ENCODE measurements at regions not wholly inside any gene's neighbourhood (a gene's known extent, or its start where the extent isn't known, plus 50 kb on each side); places are given as distances from the start of the nearest gene placed in this dataset.
"Not testable (repeated sequence)": the region's sequence is repeated elsewhere in the genome, so short reads cannot be mapped to it uniquely, and the experiment has no call there.

DNA sequence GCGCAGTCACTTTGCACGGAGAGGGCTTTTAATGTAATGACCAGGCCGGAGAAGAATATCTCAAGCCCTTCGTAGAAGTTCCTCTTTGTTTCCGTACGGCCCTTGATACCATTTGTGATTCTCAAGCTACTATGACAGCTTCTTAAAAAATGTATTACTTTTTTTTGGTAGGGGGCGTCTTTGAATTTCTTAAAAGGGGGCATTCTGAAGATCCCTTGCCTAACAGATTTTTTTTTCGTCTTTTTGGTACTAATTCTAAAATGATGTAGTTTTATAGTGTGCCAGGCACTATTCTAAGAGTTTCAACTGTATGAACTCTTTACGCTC is 614.0 kb downstream of the MCTP2 start:
- DNase-seq (ENCODE audit: low spot score): no peak

DNA sequence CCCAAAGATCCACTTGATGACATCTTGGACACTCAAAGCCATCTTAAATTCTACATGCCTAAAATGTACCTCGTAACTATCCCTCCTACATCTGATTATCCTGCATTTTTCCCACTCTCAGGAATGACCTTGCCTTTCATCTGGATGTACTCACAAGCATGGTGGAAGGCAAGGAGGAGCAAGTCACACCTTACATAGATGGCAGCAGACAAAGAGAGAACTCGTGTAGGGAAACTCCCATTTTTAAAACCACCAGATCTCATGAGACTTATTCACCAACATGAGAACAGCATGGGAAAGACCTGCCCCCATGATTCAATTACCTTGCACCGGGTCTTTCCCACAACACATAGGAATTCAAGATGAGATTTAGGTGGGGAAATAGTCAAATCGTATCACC is 616.0 kb downstream of the MCTP2 start:
- no peak for DNase-seq (ENCODE audit: low spot score)

DNA sequence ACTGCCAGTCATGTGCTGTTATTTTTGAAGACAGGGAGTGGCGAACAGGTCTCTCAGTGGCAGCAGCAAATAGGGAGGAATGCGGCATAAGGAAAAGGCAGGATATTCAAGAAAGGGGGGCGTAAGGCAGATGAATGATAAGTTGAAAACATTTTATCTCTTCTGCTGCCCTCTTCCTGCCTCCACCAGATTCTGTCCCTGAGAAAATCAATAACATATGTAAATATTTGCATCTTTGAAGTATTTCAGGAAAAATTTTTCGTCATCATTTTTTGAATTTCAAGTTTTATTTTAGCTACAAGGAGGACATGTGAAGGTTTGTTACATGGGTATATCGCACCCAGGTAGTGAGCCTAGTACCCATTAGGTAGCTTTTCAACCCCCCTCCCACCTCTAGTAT is 616.7 kb downstream of the MCTP2 start:
- no peak for DNase-seq (ENCODE audit: low spot score)

DNA sequence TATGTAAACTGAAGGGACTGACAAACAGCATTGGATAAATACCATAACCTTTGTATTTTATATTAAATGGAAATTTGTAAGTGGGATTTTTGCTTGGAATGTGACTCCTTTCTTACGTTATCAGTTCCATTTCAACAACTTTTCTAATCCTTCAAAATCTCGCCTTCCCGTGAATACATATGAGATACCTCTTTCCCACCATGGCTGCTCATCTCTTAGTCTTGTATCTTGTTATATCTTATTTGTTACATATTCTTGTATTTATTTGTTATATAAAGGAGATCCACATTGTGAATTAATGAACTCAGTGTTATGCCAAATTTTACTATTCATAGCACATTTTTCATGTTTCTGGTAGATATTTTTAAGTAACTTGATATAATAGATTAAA is 623.7 kb downstream of the MCTP2 start:
- DNase-seq (ENCODE audit: low spot score): no peak

DNA sequence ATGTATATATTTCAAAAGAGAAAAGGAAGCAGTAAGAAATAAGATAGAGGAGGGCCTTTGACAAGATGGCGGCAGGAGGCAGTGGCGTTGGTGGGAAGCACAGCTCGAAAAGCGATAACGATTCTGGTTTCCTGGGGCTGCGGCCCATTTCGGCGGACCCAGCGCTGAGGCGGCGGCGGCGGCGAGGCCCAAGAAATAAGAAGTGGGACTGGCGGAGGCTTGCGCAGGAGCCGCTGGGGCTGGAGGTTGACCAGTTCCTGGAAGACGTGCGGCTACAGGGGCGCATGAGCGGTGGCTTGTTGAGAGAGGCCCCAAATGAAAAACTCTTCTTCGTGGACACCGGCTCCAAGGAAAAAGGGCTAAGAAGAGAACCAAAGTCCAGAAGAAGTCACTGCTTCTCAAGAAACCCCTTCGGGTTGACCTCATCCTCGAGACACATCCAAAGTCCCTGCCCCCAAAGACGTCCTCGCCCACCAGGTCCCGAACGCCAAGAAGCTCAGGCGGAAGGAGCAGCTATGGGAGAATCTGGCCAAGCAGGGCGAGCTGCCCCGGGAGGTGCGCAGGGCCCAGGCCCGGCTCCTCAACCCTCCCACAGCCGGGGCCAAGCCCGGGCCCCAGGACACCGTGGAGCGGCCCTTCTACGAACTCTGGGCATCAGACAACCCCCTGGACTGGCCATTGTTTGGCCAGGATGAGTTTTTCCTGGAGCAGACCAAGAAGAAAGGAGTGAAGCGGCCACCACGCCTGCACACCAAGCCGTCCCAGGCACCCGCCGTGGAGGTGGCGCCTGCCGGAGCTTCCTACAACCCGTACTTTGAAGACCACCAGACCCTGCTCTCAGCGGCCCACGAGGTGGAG is 624.3 kb downstream of the MCTP2 start:
- no peak for DNase-seq (ENCODE audit: low spot score)

DNA sequence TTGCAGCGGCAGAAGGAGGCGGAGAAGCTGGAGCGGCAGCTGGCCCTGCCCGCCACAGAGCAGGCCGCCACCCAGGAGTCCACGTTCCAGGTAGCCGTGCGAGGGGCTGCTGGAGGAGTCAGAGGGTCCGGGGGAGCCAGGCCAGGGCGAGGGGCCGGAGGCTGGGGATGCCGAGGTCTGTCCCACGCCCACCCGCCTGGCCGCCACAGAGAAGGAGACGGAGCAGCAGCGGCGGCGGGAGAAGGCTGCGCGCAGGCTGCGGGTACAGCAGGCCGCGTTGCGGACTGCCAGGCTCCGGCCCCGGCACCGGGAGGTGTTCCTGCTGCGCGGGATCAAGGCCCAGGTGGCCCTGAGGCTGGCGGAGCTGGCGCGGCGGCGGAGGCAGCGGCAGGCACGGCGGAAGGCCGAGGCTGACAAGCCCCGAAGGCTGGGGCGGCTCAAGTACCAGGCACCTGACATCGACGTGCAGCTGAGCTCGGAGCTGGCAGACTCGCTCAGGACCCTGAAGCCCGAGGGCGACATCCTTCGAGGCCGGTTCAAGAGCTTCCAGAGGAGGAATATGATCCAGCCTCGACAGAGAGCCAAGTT is 625.0 kb downstream of the MCTP2 start:
- no peak for DNase-seq (ENCODE audit: low spot score)

DNA sequence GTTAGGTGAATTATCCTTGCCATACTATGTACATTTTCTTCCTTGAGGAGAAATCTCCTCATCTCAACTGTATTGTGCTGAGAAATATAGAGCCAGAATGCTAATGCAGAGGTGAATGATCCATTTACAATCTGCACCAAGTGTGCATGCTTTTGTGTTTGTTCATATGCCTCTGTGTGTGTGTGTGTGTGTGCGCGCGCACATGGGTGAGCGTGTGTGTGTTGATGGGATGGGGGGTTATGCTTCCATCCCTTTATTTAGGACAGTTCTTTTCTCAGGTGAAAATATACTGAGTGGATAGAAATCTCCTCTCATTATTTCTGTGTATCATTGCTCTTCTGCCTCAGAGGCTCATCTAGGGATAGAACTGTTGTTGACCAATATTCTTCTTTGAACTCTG is 626.1 kb downstream of the MCTP2 start:
- DNase-seq (ENCODE audit: low spot score): no peak

DNA sequence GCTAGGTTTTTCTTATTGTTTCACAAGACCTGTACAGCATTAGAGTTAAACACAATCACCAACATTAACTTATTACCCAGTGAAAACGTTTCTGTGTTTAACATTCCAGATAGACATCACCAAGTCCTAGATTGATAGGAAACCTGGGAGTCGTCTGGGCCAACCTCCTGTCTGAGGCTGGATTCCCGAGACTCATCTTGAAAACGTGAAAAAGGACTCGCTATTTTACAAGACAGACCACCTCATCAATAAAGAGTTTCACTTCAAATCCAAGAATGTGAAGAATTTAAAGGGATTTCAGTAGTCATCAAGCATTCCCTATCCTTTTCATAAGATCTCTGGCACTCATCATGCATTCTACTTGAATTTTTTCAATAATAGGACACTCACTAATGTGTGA is 626.6 kb downstream of the MCTP2 start:
- no peak for DNase-seq (ENCODE audit: low spot score)

DNA sequence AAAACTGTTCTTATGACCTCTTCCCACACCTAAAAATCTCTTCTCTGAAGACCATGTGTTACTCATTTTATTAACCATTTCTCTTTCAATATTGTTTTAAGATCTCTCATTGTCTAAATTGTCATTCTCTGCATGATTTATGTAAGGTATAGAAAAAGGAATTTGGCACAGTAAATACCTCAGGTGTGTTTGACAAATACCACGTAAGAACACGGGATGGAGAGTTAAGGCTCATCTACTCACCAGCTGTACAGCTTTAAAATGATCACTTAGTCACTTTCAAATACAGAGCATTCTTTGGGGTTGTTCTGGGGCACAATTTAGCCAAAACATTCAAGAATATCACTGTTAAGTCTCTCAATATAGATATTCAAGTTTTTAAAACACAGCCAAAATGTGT is 627.1 kb downstream of the MCTP2 start:
- DNase-seq (ENCODE audit: low spot score): no peak

DNA sequence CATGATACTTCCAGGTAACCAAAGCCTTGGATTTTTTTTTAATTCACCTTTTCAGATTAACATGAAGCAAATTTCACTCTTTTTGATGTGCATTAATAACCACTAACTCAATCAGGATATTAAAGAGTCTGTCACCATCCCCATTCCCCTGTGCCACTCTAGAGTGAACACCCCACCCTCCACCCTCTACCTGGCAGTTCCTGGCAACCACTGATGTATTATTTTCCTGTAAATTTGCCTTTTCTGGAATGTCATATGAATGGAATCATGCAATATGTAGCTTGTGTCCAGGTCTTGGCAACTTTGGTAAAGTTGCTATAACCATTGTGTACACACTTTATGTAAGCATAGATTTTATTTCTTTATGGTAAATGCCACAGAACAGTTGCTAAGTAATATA is 627.6 kb downstream of the MCTP2 start:
- DNase-seq (ENCODE audit: low spot score): no peak

DNA sequence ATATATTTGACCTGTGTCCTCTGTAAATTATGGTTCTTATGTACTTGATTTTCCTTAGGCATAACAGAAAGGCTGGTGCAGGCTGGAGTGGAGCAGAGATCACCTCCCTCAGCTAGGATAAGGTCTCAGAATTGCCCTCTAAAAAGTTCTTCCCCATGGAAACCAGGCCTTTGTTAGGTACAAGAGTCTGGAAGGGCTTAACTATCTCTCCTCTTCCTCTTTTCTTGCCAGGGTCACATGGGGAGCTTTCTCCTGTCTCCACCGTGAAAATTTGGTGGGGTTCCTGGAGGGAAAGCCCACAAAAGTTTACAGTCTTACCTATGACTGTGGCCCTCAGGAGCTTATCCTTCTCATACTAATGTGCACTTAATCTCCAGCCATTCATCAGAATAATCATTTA is 633.2 kb downstream of the MCTP2 start:
- no peak for DNase-seq (ENCODE audit: low spot score)

DNA sequence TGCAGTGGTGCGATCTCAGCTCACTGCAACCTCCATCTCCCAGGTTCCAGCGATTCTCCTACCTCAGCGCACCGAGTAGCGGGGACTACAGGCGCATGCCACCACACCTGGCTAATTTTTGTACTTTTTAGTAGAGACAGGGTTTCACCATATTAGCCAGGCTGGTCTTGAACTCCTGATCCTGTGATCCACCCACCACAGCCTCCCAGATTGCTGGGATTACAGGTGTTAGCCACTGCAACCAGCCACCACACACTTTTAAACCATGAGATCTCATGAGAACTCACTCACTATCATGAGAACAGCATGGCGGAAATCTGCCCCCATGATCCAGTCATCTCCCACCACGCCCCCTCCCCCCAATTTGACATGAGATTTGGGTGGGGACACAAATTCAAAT is 636.9 kb downstream of the MCTP2 start:
- not testable (repeated sequence) for DNase-seq (ENCODE audit: low spot score)

DNA sequence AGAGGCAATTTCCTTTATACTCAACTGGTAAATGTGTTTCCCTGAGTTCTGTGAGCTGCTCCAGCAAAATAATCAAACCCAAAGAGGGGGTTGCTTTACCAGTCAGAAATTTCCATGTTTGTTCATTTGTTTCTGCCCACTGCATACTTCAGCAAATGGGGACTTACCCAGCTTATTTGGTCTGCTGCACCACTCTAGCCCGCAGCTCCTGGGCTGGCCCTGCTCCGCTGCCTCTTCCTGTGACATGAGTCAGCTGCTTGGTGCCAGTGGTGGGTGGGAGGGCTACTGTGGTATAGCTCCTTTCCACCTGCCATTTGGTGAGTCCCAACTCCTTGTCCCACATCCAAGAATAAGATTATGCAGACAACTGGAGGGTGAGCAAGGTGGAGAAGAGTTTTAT is 644.2 kb downstream of the MCTP2 start:
- no peak for DNase-seq (ENCODE audit: low spot score)

DNA sequence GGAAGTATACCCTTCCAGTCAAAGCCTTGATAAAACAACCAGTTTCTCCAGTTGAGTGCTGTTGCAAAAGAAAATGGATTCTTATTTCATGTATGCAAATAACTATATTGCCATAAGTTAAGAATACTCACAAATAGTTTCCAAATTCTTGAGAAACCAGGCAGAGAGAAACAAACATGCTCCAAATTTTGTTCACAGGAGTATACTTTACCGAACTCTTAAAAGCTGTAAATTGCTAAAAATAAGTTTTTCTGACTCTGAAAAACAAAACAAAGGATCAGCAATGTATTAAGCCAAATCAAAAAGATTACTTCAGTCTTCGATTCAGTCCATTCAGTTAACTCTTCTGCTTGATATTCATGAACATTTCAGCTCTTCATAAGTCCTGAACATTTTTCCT is 646.5 kb downstream of the MCTP2 start:
- DNase-seq (ENCODE audit: low spot score): no peak

DNA sequence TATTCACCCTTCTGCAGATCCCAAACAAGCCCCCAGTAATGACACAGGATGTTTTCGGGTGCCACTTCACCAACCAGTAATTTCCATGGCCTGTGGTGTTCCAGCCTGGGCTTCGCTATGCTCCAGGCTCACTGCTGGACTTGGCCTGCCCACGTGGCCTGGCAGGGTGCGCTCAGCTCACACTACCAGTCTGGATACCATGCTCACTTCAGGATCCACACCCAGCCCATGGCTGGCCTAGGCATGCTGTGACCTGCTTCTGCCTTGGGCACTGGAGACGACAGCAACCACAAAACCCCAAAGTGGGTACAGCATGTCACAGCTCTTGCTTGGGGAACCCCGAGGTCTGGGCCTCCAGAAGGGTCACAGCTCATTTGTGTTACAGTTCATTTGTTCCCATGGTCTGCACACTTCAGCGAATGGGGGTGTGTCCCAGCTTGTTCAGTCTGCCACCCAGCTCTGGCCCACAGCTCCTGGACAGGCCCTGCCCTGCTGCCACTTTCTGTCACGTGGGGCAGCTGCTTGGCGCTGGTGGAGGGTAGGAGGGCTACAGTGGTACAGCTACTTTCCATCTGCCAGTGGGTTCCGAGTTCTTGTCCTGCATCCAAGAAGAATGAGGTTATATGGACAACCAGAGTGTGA is 650.8 kb downstream of the MCTP2 start:
- no peak for DNase-seq (ENCODE audit: low spot score)

DNA sequence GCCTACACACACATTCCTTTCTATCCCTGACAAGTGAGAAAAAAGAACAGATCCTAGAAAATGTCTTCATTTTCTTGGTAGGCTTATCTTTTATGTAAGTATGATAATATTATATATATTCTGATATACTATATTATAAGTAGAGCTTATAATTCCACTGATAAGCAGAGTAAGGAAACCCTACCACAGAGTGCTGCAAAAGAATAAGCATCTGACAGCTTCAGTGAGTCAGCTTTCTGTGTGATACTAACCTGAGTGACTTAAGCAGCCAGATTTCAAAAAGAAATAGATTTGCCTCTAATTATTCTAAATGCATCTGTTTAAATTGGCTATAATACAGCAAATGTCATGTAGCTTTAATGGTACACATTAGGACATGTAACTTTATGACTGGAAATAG is 656.0 kb downstream of the MCTP2 start:
- no peak for DNase-seq (ENCODE audit: low spot score)

DNA sequence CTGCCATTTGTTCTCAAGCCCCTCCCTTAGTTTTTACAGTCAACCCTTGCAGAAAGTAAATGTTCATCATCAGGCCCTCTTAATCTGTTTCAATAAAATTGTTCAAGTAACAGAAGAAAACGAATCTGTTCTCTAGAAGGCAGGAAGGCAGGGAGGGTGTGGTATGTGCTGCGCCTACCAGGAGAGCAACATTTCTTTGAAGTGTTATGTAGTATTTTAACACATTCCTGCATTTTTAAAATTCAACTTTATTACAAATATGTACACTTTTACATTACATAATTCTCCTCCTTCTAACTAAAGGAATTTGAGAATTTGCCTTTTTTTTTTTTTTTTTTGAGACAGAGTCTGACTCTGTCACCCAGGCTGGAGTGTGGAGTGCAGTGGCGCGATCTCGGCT is 657.8 kb downstream of the MCTP2 start:
- DNase-seq (ENCODE audit: low spot score): no peak

DNA sequence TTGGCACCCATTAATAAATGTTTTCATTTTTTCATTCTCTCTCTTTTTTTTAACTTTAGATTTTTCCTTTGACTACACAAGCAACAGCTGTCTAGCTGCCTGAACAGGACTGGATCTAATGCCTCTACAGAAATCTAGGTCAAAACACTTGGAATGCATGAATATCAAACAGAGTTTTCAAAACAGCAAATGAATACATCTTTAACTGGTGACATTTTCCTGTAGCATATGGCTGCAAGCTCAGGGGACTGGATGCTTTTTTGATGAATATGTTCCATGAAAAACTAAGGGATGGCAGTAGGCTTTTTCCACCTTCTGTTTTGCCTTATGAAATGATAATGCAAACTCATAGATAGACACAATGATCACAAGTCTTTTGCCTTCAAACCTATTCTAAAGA is 661.7 kb downstream of the MCTP2 start:
- DNase-seq (ENCODE audit: low spot score): no peak

DNA sequence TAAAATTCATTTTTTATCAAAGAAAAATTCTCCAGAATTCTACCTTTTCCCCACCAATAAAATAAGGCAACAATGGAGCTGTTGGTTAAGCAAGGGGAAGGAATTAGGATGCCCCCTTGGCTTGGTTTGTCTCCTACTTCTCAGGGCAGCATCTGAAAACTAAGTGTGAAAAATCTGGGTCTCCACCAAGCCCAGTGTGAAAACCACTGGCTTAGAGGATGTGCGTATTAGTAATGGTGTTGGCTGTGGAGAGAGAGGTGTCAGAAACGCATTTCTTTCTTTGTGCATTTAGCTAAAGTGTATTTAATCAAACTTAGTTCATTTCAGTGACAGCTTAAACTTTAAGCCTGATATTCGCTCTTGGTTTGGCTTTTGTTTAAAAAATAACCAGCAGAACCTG is 662.7 kb downstream of the MCTP2 start:
- DNase-seq (ENCODE audit: low spot score): no peak

DNA sequence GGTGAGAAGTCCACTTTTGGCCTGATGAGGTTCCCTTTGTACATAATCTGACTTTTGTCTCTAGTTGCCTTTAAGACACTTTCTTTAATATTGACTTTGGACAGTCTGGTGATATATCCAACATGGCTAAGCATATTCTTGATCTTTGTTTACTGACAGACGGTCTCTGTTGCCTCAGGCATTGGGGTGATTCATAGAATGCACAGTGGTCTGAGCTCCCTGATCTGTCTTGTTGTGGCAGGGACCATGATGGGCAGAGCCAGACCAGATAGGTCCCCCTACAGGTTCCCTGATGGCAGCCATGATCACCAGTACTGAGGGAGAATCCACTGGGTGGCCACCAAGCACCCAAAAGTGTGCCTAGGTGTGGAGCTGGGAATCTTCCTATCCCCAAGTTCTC is 678.1 kb downstream of the MCTP2 start:
- no peak for DNase-seq (ENCODE audit: low spot score)

DNA sequence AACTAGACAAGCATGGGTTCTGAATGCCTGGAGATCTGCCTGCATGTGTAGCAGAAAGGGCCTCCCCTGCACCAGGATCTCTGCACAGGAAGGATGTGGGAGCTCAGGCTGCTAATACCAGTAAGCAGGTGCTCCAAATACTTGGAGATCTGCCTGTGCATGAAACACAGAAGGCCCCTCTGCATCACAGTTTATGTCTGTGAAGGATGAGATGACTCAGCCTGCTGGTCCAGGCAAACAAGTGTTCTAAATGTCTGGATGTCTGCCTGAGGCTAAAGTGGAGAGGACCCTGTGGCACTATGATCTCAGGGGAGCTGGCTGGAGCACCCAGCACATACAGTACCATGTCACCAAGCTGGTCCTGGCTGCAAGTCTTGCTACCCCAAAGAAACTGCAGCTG is 678.8 kb downstream of the MCTP2 start:
- no peak for DNase-seq (ENCODE audit: low spot score)

DNA sequence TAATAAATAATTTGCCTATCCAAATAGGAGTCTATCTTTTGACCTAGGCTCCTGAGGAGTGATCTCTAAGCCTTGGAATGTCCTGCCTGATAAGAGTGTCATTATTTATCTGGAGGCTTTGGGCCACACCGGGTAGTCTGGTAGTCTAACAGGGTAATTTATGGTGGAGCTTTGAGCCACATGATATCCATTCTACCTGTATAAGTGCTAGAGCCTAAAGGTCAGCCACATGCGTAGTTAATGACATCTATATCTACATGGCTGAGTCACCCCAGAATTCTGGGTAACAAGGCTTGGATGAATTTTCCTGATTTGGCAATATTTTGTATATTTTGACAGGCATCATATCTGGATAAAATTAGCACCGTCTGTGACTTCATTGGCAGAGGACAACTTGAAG is 681.4 kb downstream of the MCTP2 start:
- no peak for DNase-seq (ENCODE audit: low spot score)

DNA sequence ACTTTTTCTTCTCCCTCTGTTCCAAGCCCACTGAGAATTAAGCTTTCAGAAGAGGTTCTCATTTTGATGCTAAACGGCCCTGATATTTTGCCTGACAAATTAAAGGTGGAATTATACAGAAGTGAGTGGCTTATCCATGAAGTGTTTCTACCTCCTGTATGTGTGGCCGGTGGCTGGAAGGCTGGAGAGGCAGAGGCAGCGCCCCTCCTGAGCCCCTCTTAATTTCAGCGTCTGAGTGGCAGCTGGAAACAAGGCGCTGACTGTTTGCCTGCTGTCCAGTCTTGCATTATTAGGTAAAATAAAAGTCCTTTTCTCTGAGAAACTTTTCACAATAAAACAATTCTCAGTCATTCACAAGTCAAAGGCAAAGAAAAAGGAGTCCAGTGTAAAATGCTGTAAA is 685.7 kb downstream of the MCTP2 start:
- no peak for DNase-seq (ENCODE audit: low spot score)

DNA sequence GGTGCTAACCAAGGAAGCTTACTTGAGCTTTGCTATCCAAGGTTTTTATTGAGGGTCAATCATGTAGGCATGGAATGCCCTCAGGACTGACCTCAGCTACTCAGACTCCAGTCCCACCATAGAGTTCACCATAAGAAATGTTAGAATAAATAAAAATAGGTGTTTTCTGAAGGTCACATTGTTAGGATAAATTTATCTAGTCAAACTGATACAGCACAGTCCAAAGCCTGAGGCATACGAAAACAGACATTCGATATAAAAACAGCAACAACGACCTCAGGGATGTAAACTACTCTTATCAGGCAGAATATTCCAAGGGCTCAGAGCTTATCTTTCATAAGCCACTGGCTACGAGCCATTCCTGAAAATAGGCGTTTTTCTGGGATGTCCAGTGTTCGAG is 690.6 kb downstream of the MCTP2 start:
- DNase-seq (ENCODE audit: low spot score): no peak
